ENCODE measurements at regions not wholly inside any gene's neighbourhood (a gene's known extent, or its start where the extent isn't known, plus 50 kb on each side); places are given as distances from the start of the nearest gene placed in this dataset.

- no peak overlapping the region for H3K4me3 ChIP-seq (ENCODE audit: control insufficient read depth, low read depth, low read length)
- no peak for TF ChIP-seq CTCF (IDR thresholded peaks at IDR 0.05; ENCODE audit: control insufficient read depth, insufficient read depth, low read depth, low read length, missing control alignments)
- DNase-seq (ENCODE audit: low read depth) = no peak
Observed at GRCh38 chr10:110409926-110410325, 87.8 kb upstream of the DUSP5 start.

- peak; percentile 97 for DNase-seq (ENCODE audit: low read depth)
- no peak for TF ChIP-seq CTCF (IDR thresholded peaks at IDR 0.05; ENCODE audit: control insufficient read depth, insufficient read depth, low read depth, low read length, missing control alignments)
- no peak overlapping the region for H3K4me3 ChIP-seq (ENCODE audit: control insufficient read depth, low read depth, low read length)
Observed at GRCh38 chr10:110410329-110411046, 87.2 kb upstream of the DUSP5 start.

DNA sequence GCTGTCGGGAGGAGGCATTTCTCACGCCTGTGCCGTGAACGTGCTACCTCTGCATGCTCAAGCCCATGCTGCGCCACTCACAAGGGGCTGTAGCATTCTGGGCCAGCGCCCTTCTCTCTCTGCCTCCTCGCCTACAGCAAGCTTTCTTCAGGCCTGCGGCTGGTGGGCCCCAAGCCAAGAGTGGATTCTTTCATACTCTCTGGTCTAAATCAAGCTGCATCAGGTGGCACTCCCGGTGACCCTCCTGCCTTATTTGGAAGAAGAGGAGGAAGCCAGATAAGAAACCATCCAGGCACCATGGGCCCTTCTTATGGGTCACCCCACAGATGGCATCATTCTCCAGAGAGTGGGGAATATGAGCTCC lies 86.7 kb upstream of the DUSP5 start:
- no peak for TF ChIP-seq CTCF (IDR thresholded peaks at IDR 0.05; ENCODE audit: control insufficient read depth, insufficient read depth, low read depth, low read length, missing control alignments)
- H3K4me3 ChIP-seq (ENCODE audit: control insufficient read depth, low read depth, low read length) = no peak overlapping the region
- no peak for DNase-seq (ENCODE audit: low read depth)

DNA sequence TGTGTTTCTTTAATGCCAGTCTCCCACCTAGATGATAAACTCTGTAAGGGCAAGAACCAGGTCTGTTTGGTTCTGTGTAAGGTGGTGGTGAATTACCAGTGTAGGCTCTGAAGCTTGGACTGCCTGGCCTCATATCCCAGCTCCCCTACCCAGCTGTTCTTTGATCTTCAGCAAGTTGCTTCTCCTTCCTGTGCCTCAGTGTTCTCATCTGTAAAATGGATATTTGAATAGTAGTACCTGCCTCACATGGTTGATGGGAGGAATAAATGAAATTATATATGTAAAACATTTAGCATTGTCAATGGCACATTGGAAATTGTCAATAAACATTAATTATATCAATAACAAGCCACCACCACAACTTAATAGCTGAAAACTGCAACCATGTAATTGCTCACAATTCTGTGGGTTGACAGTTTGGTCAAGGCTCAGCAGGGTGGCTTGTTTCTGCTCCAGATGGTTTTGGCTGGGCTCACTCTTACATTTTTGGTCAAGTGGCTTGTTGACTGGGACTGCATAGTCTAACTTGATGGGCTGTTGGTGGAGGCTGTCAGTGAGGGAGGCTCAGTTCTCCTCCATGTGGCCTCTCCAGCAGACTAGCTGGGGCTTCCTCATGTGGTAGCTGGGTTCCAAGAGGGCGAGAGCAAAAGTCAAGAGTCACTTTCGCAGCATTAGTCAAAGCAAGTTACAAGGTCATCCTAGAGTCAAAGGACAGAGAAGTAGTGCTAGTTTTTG lies 84.5 kb upstream of the DUSP5 start:
- DNase-seq (ENCODE audit: low read depth) = no peak
- no peak overlapping the region for H3K4me3 ChIP-seq (ENCODE audit: control insufficient read depth, low read depth, low read length)
- no peak for TF ChIP-seq CTCF (IDR thresholded peaks at IDR 0.05; ENCODE audit: control insufficient read depth, insufficient read depth, low read depth, low read length, missing control alignments)

DNA sequence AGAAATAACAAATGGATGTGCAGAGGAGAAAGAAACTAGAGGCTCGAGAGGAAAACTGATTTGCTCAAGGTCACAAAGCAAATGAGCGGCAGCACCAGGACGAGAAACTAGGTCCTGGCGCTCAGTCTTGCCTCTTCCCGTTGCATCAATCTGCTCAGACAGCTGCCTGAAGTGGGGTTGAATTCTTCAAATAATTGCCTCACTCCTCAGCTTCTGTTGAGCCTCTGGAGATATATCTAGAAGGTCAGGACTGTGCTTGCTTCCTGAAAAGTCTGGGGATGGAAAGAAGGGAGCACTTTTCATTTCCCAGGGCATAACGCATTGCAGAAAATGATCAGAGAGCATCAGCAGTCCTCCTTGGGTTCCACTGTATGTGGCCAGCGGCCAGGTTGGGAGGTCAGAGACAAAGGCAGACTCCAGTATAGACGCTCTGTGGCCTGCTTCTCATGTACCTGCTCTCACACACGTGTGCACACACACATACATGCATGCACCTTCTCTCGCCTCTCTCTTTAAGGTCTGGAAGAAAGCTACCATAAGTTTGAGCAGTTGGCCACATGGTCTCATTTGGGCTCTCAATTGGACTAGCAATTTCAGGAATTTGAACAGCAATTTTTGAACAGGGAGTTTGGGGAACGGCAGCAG lies 83.7 kb upstream of the DUSP5 start:
- no peak overlapping the region for H3K4me3 ChIP-seq (ENCODE audit: control insufficient read depth, low read depth, low read length)
- no peak for TF ChIP-seq CTCF (IDR thresholded peaks at IDR 0.05; ENCODE audit: control insufficient read depth, insufficient read depth, low read depth, low read length, missing control alignments)
- no peak for DNase-seq (ENCODE audit: low read depth)

GRCh38 chr10:110414548-110415309 lies 83.0 kb upstream of the DUSP5 start:
- no peak for TF ChIP-seq CTCF (IDR thresholded peaks at IDR 0.05; ENCODE audit: control insufficient read depth, insufficient read depth, low read depth, low read length, missing control alignments)
- DNase-seq (ENCODE audit: low read depth) = no peak

More at GRCh38 chr10:110414548-110415309, 83.0 kb upstream of the DUSP5 start:
- no peak overlapping the region for H3K4me3 ChIP-seq (ENCODE audit: control insufficient read depth, low read depth, low read length)
